ENCODE measurements at regions not wholly inside any gene's neighbourhood (a gene's known extent, or its start where the extent isn't known, plus 50 kb on each side); places are given as distances from the start of the nearest gene placed in this dataset.
A peak's percentile ranks its signal among the peaks of the same experiment; 100 is the strongest.

GRCh38 chr13:107234319-107235073 is 666.6 kb upstream of the ARGLU1 start:
- no peak for DNase-seq

GRCh38 chr13:107233541-107233940 is 665.6 kb upstream of the ARGLU1 start:
- no peak for DNase-seq

- DNase-seq = no peak
Measured at GRCh38 chr13:107231944-107232343, 664.0 kb upstream of the ARGLU1 start.

- no peak for DNase-seq
Measured at GRCh38 chr13:107223867-107224266, 655.9 kb upstream of the ARGLU1 start.

- DNase-seq = no peak
Measured at GRCh38 chr13:107222597-107222996, 654.7 kb upstream of the ARGLU1 start.

DNA sequence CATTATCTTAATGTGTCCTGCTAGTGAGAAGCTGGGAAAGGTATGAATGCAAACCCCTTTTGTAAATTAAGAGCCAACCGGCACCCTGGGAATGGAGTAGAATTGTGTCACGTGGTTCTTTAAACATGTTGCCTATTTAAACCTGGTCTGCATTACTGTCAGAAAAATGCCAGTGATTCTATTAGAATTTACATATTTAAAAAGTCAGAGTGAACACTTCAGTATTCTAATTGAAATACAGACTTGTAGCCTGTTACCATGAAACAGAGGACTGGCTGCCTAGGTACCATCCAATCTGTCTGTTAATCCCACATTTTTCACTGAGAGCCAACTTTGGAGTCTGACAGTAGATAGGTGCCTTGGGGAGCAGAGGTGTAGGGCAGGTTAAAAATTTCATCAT is 652.3 kb upstream of the ARGLU1 start:
- no peak for DNase-seq

DNA sequence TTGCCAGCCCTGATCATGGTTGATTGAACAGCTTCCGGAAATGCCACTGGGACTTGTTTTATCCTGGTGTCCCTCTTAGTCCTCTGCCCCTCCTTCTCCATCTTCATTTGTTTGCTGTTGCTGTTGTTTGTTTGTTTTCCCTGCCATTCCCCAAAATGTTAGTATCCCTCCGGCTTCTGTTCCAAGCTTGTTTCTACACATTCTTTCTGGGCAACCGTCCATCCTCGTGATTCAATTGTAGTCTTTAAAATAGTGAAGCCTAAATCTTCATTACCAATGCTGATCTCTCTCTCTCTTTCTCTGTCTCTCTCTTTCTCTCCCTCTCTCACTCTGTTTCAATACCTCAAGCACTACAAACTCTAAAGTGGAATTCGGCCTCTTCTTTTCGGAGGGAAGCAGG is 649.3 kb upstream of the ARGLU1 start:
- no peak for DNase-seq

GRCh38 chr13:107216046-107216755 is 648.3 kb upstream of the ARGLU1 start:
- DNase-seq = no peak

- DNase-seq = peak; percentile 4
Measured at GRCh38 chr13:107211073-107211472, 643.1 kb upstream of the ARGLU1 start.

DNA sequence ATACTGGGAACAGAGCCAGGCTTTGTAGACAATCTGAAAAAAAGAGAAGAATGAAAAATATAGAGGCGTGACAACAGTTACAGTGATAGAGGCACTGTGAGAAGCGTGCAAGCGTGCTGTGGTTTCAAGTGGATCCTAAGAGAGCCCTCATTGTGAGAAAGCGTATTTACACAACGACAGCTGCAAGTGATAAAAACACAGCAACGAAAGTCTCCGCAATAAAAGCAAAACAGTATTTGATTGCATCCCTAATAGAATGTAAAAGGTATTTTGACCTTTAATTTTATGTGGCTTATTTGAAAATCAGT is 642.7 kb upstream of the ARGLU1 start:
- DNase-seq = no peak

- no peak for DNase-seq
Measured at GRCh38 chr13:107209824-107210722, 642.1 kb upstream of the ARGLU1 start.

DNA sequence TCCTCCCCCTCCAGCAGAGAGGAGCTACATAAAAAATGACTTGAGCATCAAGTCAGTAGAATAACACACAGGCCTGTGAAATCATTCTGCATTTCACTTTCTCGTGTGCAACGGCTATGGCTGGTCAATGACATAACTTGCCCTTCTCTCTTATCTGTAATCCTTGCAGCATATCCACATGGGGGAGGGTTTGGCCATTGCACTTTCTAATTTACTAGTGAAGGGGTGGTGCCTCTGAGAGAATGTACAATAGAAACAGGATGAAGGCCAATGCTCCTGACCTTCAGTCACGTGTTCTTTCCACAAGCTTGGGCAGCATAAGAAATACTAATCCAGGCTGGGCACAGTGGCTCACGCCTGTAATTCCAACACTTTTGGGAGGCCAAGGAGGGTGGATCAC is 641.0 kb upstream of the ARGLU1 start:
- DNase-seq = no peak

GRCh38 chr13:107205318-107206104 is 637.6 kb upstream of the ARGLU1 start:
- peak; percentile 14 for DNase-seq

DNA sequence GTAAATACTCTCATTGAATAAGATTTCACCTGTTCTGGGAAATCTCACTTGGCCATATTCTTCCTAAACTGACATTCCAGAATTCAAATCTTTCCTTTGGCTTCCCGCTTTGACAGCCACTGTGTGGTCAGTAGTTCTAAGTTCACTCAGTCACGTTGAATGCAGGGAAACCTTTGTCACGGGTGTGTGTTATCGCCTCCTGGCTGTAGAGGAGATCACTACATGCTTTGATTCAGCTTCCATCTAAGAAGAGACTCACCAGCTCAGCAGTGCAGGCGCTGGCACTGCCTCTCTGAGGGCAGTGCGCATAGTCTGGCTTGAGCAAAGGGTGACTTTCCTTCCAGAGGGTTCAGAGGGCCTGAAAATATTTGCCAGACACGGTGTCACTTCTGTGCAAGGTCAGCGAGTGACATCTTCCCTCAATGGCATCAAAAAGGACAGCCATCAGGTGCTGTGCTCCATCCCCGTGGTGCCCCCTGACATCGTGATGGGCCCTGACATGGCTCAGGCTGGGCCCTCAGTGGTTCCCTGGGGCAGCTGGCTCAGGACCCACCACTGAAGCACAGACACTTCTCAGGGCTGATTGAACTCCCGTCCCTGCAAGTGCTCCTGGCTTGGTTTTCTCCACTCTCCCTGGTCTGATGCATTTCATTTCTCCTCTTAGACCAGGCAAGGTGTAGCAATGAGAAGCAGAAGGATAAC is 635.4 kb upstream of the ARGLU1 start:
- DNase-seq = no peak

DNA sequence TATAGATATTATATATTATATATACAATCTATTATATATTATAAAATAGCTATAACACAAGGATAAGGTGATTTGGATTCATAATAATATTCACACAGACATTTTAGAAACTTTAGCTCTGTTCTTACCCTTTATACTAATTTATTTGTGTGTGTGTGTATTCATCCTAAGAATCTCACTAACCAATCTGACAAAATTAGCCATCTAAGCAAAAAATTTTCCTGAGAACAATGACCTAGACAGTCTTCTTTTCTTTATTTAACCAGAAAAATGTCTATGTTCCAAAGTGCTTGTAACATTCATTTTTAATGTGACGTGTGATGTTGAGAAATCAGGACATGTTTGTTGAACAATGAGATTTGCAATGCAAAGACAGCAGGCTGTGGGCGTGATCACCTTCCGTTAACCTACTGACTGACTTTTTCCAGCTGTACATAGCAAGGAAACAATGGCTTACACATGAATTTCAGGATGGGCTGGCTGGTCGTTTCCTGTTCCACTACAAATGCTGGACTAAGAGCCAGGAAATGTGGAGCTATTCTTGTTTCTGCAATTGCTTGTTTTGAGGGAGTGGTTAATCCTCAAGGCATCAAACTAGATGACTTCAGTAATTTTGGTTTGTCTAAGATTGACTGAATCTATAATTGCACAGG is 634.6 kb upstream of the ARGLU1 start:
- DNase-seq = no peak

DNA sequence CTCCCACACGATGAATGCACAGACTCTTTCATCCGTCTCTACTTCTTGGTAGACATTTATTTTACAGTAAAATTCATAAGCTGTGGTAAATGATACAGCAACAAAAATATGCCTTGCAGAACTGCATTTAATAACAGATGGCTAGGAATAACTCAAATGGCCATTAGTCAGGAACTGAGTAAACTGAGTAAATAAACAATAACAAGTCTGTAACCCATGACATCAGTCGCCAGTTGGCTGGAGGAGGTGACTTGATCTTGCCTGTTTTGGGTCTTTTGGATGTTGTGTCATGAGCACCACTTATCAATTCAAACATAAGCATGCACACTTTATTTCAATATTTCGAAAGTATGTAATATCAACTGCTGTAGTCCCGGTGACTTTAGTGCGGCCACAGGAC is 632.6 kb upstream of the ARGLU1 start:
- no peak for DNase-seq

GRCh38 chr13:107192289-107192688 is 624.4 kb upstream of the ARGLU1 start:
- DNase-seq = no peak

DNA sequence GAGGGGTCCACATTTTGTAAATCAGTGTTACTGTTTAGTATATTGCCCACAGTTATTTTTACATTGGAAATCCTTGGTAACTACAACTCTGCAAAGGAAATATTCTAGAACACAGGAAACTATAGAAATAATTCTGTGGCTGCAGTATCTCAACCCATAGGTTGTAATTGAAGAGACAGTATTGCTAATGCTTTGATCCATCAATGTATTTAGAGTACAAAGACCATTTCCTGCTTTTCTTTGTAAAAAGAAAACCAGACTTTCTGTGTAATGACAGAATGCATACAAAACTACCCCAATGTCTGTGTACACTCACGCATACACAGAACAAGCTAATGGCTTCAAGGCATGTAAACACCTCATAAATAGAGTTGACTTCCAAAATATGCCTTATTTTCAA is 622.1 kb upstream of the ARGLU1 start:
- DNase-seq = no peak

DNA sequence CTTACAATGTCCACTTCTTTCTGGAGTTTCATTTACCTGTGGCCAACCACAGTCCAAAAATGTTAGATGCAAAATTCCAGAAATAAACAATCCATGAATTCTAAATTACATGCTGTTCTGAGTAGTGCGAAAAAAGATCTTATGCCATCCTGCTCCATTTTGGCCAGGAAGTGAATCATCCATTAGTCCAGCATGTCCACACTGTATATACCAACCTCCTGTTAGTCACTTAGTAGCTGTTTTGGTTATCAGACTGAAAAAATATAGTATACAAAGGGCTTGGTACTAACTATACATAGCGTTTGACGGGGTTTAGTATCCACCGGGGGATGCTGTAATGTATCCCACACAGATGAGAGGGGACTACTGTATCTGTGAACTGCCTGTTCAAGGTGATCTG is 618.0 kb upstream of the ARGLU1 start:
- no peak for DNase-seq

GRCh38 chr13:107170270-107170931 is 602.5 kb upstream of the ARGLU1 start:
- no peak for DNase-seq

- no peak for DNase-seq
Measured at GRCh38 chr13:107157271-107157670, 589.3 kb upstream of the ARGLU1 start.

All from central memory CD4-positive, alpha-beta T cell (primary cell).